Spleen (tissue), 11 donors: ENCODE measurements at regions not wholly inside any gene's neighbourhood (a gene's known extent, or its start where the extent isn't known, plus 50 kb on each side); places are given as distances from the start of the nearest gene placed in this dataset.

ENCODE experiments used
- DNase-seq: peaks from one replicate; pipeline ENCODE4 v3.0.0-alpha.2; 2020
- H3K27ac ChIP-seq, 8 donors: fragments of 200-600 bp; sonication (generic) in 7 of 8; 1 replicate in 4 of 8; 2 replicates in 4 of 8; pipeline versions ENCODE4 v1.5.0 to v1.8.0; 2016 to 2021; ENCODE audit warnings: inconsistent platforms in 4 of 8, mild to moderate bottlenecking in 4 of 8, moderate library complexity in 1 of 8
- H3K27me3 ChIP-seq, 7 donors: fragments of 200-600 bp; sonication (generic) in 6 of 7; replicated peaks in 1 of 7; 1 replicate in 4 of 7; 2 replicates in 3 of 7; pipeline versions ENCODE4 v1.5.0 to v1.8.0; 2016 to 2021; ENCODE audit warnings: inconsistent platforms in 3 of 7, mild to moderate bottlenecking in 1 of 7
- H3K36me3 ChIP-seq, 6 donors: fragments of 200-600 bp; sonication (generic) in 5 of 6; 1 replicate in 4 of 6; 2 replicates in 2 of 6; pipeline versions ENCODE4 v1.5.0 to v1.8.0; 2016 to 2021; ENCODE audit warnings: inconsistent platforms in 2 of 6
- H3K4me1 ChIP-seq, 6 donors: fragments of 200-600 bp; sonication (generic) in 5 of 6; 1 replicate in 3 of 6; 2 replicates in 3 of 6; pipeline versions ENCODE4 v1.5.0 to v1.8.0; 2016 to 2021; ENCODE audit warnings: inconsistent platforms in 3 of 6
- H3K4me3 ChIP-seq, 8 donors: fragments of 200-600 bp; sonication (generic) in 7 of 8; 1 replicate in 4 of 8; 2 replicates in 4 of 8; pipeline versions ENCODE4 v1.5.0 to v1.8.0; 2016 to 2021; ENCODE audit warnings: inconsistent platforms in 4 of 8, mild to moderate bottlenecking in 4 of 8, moderate library complexity in 2 of 8
- H3K9me3 ChIP-seq, 8 donors: fragments of 200-600 bp; sonication (generic) in 7 of 8; 1 replicate in 4 of 8; 2 replicates in 4 of 8; pipeline versions ENCODE4 v1.5.0 to v1.8.0; 2016 to 2021; ENCODE audit warnings: inconsistent platforms in 4 of 8
- CTCF ChIP-seq, 11 experiments: fragments of 200-600 bp in 7 of 11; fragments of 450-650 bp in 4 of 11; sonication (generic) in 4 of 11; IDR thresholded peaks in 8 of 11; conservative IDR thresholded peaks in 3 of 11; 1 replicate in 7 of 11; 2 replicates in 4 of 11; pipeline versions ENCODE4 v1.4.0 to v1.8.0; 2016 to 2021; ENCODE audit warnings: antibody characterized with exemption in 11 of 11, inconsistent platforms in 4 of 11, mild to moderate bottlenecking in 1 of 11
- POLR2A ChIP-seq, 3 donors: fragments of 450-650 bp; IDR thresholded peaks; one replicate each; pipeline ENCODE4 v1.5.1; 2017; ENCODE audit warnings: antibody characterized with exemption in 3 of 3, mild to moderate bottlenecking in 1 of 3
- POLR2AphosphoS5 ChIP-seq, 3 donors: sonication (generic); formaldehyde crosslinking; IDR thresholded peaks; one replicate each; pipeline ENCODE4 v1.5.1; 2017; ENCODE audit warnings: antibody characterized with exemption in 3 of 3
- WGBS, 5 donors: extraction: QIAGEN DNeasy Blood & Tissue Kit in 3 of 5; methylation state at CpG; one replicate each; pipeline versions ENCODE4 v1.1.5 to v1.1.7; 2013 to 2018; 5-methylcytosine and 5-hydroxymethylcytosine counted together
- intact Hi-C: fragments of 100-400 bp; cut with DNase I; formaldehyde crosslinking; loops from one replicate; pipeline ENCODE4 v1.15.0; 2023; ENCODE audit warnings: low total_unique reads
- donor health status: healthy with polysubstance abuse.
- donor health status: DM: no; HTN: no; CAD: no; lungs with moderate emphysema.
- donor health status: DM: no; HTN: no; CAD: no.
- donor health status: Bipolar disorder and iron deficiency.
- donor health status: healthy.
- donor health status: DM: no; HTN: no; CAD: no.
- donor health status: DM: yes; HTN: yes; CAD: no.

GRCh38 chr1:243917177-243917862 is 67.3 kb upstream of the AKT3 start:
- peaks cover 0 to 48% (median 19%) of the 10 kb centered on the region in 7 donors for H3K27me3 ChIP-seq
- intact Hi-C loops: no loop called here
- 2 to 6% (median 2%) methylated on average over 47 to 58 of the region's 58 CpGs for WGBS, 5 donors
- H3K36me3 ChIP-seq: no peaks in the 10 kb centered on the region
- peak overlapping the region; percentile 38 to 72 (median 46) for H3K4me3 ChIP-seq
- H3K4me1 ChIP-seq: peaks cover 0 to 22% (median 20%) of the 10 kb centered on the region in 6 donors
- DNase-seq: peak; percentile 74
- TF ChIP-seq POLR2AphosphoS5 (IDR thresholded peaks at IDR 0.05): peak in 2 of 3 donors; percentile 16 to 62
- no peak for TF ChIP-seq POLR2A (IDR thresholded peaks at IDR 0.05)
- H3K9me3 ChIP-seq: no peaks in the 10 kb centered on the region
- peak overlapping the region in 2 of 8 donors; percentile 11 to 36 for H3K27ac ChIP-seq

GRCh38 chr1:243916160-243916559 is 66.1 kb upstream of the AKT3 start:
- H3K36me3 ChIP-seq: no peaks in the 10 kb centered on the region
- TF ChIP-seq POLR2A (IDR thresholded peaks at IDR 0.05) (no peak), POLR2AphosphoS5 (IDR thresholded peaks at IDR 0.05) (no peak), CTCF (IDR thresholded peaks at IDR 0.05 in 8 of 11, conservative IDR thresholded peaks at IDR 0.05 in 3 of 11) (no peak)
- H3K4me3 ChIP-seq: peak overlapping the region in 1 of 8 donors; percentile 72
- no peaks in the 10 kb centered on the region for H3K9me3 ChIP-seq
- H3K27me3 ChIP-seq: peaks cover 0 to 48% (median 19%) of the 10 kb centered on the region in 7 donors
- 54 to 67% (median 62%) methylated on average over 4 of the region's 4 CpGs for WGBS, 5 donors
- no peak overlapping the region for H3K27ac ChIP-seq
- no peak for DNase-seq
- peaks cover 0 to 22% (median 20%) of the 10 kb centered on the region in 6 donors for H3K4me1 ChIP-seq
- intact Hi-C loops: no loop called here

GRCh38 chr1:243912347-243912746 is 62.3 kb upstream of the AKT3 start:
- 82 to 94% (median 89%) methylated on average over 2 of the region's 2 CpGs for WGBS, 5 donors
- peaks cover 0 to 34% (median 19%) of the 10 kb centered on the region in 7 donors for H3K27me3 ChIP-seq
- no peak overlapping the region for H3K27ac ChIP-seq
- H3K4me1 ChIP-seq: peaks cover 0 to 12% (median 11%) of the 10 kb centered on the region in 6 donors
- intact Hi-C loops: no loop called here
- H3K4me3 ChIP-seq: no peak overlapping the region
- no peaks in the 10 kb centered on the region for H3K9me3 ChIP-seq
- no peak for DNase-seq
- no peaks in the 10 kb centered on the region for H3K36me3 ChIP-seq
- TF ChIP-seq POLR2AphosphoS5 (IDR thresholded peaks at IDR 0.05) (no peak), POLR2A (IDR thresholded peaks at IDR 0.05) (no peak), CTCF (IDR thresholded peaks at IDR 0.05 in 8 of 11, conservative IDR thresholded peaks at IDR 0.05 in 3 of 11) (no peak)

GRCh38 chr1:243910607-243911006 is 60.6 kb upstream of the AKT3 start:
- no peaks in the 10 kb centered on the region for H3K9me3 ChIP-seq
- DNase-seq: no peak
- H3K36me3 ChIP-seq: no peaks in the 10 kb centered on the region
- peaks cover 0 to 19% (median 3%) of the 10 kb centered on the region in 7 donors for H3K27me3 ChIP-seq
- H3K4me3 ChIP-seq: no peak overlapping the region
- 51 to 61% (median 53%) methylated on average over 6 of the region's 6 CpGs for WGBS, 5 donors
- TF ChIP-seq CTCF (IDR thresholded peaks at IDR 0.05 in 8 of 11, conservative IDR thresholded peaks at IDR 0.05 in 3 of 11) (no peak), POLR2AphosphoS5 (IDR thresholded peaks at IDR 0.05) (no peak), POLR2A (IDR thresholded peaks at IDR 0.05) (no peak)
- H3K4me1 ChIP-seq: no peaks in the 10 kb centered on the region
- intact Hi-C loops: no loop called here
- H3K27ac ChIP-seq: no peak overlapping the region
